Glomerular visceral epithelial cell (primary cell): ENCODE measurements at regions not wholly inside any gene's neighbourhood (a gene's known extent, or its start where the extent isn't known, plus 50 kb on each side); places are given as distances from the start of the nearest gene placed in this dataset.
"Not testable (repeated sequence)": the region's sequence is repeated elsewhere in the genome, so short reads cannot be mapped to it uniquely, and the experiment has no call there.

Experiments used
- DNase-seq: peaks from one replicate; pipeline ENCODE4 v3.0.0-alpha.2; 2016; ENCODE audit errors: extremely low spot score

GRCh38 chr20:52312132-52312729 lies 120.7 kb upstream of the ZFP64 start:
- DNase-seq: peak; percentile 49

DNA sequence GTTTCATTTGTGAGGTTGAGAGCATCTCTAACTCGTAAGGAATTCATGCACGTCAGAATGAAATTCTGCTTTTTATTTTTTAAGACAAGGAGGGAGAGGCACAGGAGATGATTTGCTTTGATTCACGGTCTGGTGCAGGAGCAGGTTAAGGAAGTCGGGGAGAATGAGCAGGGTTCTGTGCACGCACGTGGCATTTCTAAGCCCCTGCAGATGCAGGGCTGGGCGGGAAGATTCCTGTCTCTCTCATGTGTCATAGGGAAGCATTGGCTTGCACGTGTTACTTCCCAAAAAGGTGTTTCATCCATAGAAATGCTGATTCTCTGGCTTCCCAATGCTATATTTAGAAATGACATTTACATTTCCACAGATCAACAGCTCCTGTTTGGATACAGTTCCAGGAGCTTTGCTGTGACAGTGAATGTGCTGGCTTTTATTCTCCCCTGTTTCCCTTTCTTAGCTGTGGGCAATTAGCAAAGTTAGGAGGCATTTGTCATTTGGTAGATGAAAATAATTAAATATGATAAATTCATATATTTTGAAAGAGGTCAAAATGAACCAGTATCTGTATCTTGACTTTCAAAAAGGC lies 119.7 kb upstream of the ZFP64 start:
- DNase-seq: no peak

DNA sequence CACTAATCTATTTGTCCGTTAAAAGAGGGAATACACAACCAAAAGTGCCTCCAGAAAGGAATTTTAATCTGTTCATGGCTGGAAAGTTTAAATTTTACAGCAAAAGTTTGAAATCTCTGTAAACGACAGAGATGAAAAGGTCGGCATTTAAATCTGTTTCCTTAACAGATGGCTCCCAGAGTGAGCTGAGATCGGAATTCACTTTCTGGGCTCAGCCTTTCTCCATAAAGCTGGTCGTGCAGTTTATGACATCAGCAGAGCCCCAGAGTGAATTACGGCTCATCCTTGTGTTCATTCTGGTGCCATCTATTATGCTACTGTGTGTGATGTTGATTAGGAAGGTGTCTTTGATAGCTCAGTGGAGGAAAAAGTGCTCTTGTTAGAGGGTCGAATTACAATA lies 117.6 kb upstream of the ZFP64 start:
- no peak for DNase-seq

GRCh38 chr20:52306477-52306876 lies 114.9 kb upstream of the ZFP64 start:
- no peak for DNase-seq

DNA sequence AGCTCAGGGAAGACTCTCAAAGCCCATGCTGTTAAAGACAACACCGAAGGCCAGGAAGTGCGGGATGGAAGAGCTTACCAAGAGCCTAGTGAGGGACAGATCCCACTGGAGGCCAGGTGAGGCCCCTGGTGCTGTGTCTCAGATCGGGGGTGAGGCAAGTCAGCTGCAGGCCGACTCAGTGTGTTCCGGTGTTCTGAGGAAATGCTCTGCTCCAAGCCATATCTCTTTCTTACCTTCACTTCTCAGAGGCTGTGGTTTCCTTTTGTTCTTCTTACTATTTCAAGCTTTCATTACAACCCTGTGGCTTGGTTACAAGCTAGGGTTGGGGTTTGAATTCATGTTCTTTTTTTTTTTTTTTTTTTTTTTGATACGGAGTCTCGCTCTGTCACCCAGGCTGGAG lies 114.3 kb upstream of the ZFP64 start:
- no peak for DNase-seq

- no peak for DNase-seq
These were observed 113.6 kb upstream of the ZFP64 start for GRCh38 chr20:52305024-52305645.

- no peak for DNase-seq
These were observed 111.8 kb upstream of the ZFP64 start for GRCh38 chr20:52303281-52303950.

GRCh38 chr20:52302736-52303135 lies 111.2 kb upstream of the ZFP64 start:
- no peak for DNase-seq

- not testable (repeated sequence) for DNase-seq
These were observed 110.5 kb upstream of the ZFP64 start for GRCh38 chr20:52302051-52302450.

DNA sequence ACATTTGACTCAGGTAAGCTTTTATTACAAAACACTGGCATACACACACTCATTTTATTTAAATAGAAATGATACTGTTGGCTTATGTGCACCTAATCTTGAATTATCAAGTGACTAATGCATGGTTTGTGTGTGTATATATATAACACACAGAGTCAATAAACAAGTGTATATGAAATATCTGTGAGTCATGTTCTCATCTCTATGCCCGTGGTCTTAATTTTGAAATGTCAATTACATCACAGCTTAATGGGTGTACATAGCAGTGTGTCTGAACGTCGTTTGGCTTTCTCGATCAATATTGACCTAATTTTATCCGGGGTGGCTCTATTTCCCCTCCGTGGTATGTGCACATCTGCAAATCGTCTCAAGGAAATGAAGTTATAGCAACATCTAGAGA lies 104.0 kb upstream of the ZFP64 start:
- DNase-seq: no peak

GRCh38 chr20:52294106-52294628 lies 102.6 kb upstream of the ZFP64 start:
- no peak for DNase-seq

DNA sequence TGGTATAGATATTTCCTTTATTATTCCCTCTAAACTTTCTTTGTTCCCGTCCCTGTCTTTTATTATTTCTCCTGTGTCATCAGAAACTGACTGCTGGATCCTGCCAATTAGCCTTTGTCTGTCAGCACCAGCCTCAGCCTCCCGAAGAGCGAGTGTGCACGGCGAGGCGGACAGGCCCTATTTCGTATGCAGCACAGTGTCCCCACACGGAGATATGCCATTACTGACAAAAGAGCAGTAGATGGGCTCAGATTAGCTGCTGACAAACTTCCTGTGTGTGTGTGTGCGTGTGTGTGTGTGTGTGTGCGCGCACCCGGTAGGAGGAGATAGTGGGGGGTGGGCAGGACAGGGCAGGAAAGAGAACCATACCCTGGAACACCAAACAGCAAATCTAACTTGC lies 99.5 kb upstream of the ZFP64 start:
- no peak for DNase-seq

GRCh38 chr20:52290569-52290968 lies 99.0 kb upstream of the ZFP64 start:
- DNase-seq: no peak

DNA sequence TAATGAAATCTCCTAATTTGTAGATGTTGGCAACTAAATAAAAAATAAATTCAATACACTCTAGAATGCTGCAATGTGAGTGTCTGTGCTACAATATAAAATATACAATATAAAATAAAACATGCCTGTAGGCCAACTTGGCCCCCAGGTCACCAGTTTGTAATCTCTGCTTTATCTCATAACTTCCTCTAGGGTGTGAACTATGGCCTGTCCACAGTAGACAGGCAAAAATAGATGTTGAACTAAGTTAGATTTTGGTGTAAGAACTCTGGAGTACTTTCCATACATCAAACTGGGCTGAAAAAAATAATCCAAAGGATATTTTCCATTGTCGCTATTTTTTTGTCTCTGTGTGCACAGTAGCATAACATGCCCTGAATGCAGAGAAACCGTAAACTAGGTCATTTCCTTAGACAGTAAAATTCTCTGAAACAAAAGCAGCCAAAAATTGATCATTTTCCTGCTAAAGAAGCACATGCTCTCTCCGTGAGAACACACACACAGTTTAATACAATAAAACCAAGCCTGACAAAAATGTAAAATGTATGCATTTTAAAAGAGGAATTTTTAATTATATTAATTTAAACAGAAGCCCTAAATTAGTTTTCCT lies 98.5 kb upstream of the ZFP64 start:
- DNase-seq: no peak

DNA sequence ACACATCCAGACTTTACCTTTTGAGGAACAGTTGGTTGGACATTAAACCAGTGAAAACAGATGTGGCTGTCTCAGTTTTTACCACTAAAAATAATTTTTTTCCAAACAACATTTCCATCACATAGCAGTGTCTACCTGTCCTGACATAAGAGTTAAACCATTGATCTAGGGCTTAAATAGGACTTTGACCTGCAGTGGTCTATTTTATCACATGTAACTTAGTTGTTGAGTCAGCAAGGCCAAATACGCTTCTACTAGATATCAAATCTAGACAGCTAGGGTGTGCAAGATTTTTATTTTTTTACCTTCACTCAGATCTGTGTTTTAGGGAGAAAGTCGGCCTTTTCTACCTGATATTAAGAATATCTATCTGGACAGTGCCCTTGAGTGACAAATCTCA lies 88.8 kb upstream of the ZFP64 start:
- no peak for DNase-seq

GRCh38 chr20:52279706-52280105 lies 88.1 kb upstream of the ZFP64 start:
- DNase-seq: no peak

GRCh38 chr20:52275181-52275691 lies 83.7 kb upstream of the ZFP64 start:
- DNase-seq: no peak

DNA sequence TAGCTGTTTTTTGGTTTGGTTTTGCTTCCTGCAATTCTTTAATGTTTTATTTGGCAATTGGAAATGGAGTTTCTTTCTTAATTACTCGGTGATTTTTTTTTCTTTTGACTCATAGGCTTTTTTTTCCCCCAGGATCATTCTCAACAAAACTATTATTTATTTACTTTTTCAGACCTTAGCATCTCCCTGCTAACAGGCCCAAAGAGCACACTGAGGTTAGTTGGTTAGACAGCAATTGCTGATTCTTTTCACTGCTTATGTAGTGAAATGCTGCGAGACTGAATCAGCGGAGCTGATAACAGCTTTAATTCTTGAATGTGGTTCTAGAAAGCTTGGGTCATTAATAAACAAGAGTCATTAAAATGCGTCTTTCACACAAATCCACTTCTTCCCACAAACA lies 79.1 kb upstream of the ZFP64 start:
- DNase-seq: no peak

GRCh38 chr20:52270001-52270606 lies 78.5 kb upstream of the ZFP64 start:
- no peak for DNase-seq

DNA sequence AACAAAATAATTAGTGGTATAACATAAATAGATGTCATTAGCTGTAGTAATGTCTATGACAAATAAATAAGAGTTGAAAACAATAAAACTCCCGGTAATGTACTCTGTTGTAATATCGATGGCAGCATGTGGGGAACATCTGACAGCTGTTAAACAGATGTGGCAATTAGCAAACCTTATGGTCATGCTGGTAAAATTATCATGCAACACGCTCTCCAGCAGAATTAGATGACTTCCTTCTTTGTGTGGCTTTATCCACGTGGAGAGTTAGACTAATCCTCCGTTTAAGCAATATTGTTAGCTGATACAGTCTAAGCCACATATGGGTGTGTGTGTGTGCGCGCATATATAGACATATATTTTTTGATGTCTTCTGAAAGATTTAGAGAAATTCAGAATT lies 77.7 kb upstream of the ZFP64 start:
- DNase-seq: no peak

- no peak for DNase-seq
These were observed 76.7 kb upstream of the ZFP64 start for GRCh38 chr20:52268184-52268749.
